Activated naive CD8-positive, alpha-beta T cell treated with anti-CD3 and anti-CD28 coated beads, Interleukin-2, amount 50 U/mL, for 24 hours (primary cell): ENCODE measurements at regions not wholly inside any gene's neighbourhood (a gene's known extent, or its start where the extent isn't known, plus 50 kb on each side); places are given as distances from the start of the nearest gene placed in this dataset.

ENCODE experiments used
- ATAC-seq: fragments of 150-1000 bp; cut with Tn5 transposase; one replicate; pipeline ENCODE4 v1.10.0; 2021
- DNase-seq: peaks from one replicate; pipeline ENCODE4 v3.0.0; 2021
- H3K27ac Mint-ChIP-seq: one replicate; pipeline ENCODE4 v1.8.0; 2021; ENCODE audit warnings: mild to moderate bottlenecking, mixed read lengths
- H3K27me3 Mint-ChIP-seq: one replicate; pipeline ENCODE4 v1.8.0; 2021; ENCODE audit warnings: mixed read lengths
- H3K36me3 Mint-ChIP-seq: one replicate; pipeline ENCODE4 v1.8.0; 2021; ENCODE audit warnings: low read depth, mixed read lengths
- H3K4me1 Mint-ChIP-seq: one replicate; pipeline ENCODE4 v1.8.0; 2021; ENCODE audit warnings: mixed read lengths
- H3K4me3 Mint-ChIP-seq: one replicate; pipeline ENCODE4 v1.8.0; 2021; ENCODE audit warnings: mild to moderate bottlenecking, moderate library complexity, mixed read lengths
- H3K9me3 Mint-ChIP-seq: one replicate; pipeline ENCODE4 v1.8.0; 2021; ENCODE audit warnings: mixed read lengths

- ATAC-seq (no peak), DNase-seq (no peak)
- Mint-ChIP-seq H3K27me3 (no peaks in the 10 kb centered on the region), H3K27ac (no peak overlapping the region), H3K36me3 (no peaks in the 10 kb centered on the region), H3K4me3 (no peak overlapping the region), H3K4me1 (no peaks in the 10 kb centered on the region), H3K9me3 (peaks cover 6% of the 10 kb centered on the region)
These were observed 1286.6 kb downstream of the FSTL5 start for GRCh38 chr4:160877087-160877790.

GRCh38 chr4:160880180-160880579 lies 1283.6 kb downstream of the FSTL5 start:
- ATAC-seq (no peak), DNase-seq (no peak)
- H3K4me1 Mint-ChIP-seq, result no peaks in the 10 kb centered on the region
- H3K9me3 Mint-ChIP-seq, result peaks cover 12% of the 10 kb centered on the region
- no peak overlapping the region for H3K27ac Mint-ChIP-seq
- no peaks in the 10 kb centered on the region for H3K27me3 Mint-ChIP-seq
- H3K36me3 Mint-ChIP-seq, result no peaks in the 10 kb centered on the region
- no peak overlapping the region for H3K4me3 Mint-ChIP-seq

- Mint-ChIP-seq H3K27me3 (no peaks in the 10 kb centered on the region), H3K9me3 (peaks cover 8% of the 10 kb centered on the region), H3K4me1 (no peaks in the 10 kb centered on the region), H3K27ac (no peak overlapping the region), H3K4me3 (no peak overlapping the region), H3K36me3 (no peaks in the 10 kb centered on the region)
- ATAC-seq (no peak), DNase-seq (no peak)
These were observed 1276.1 kb downstream of the FSTL5 start for GRCh38 chr4:160887668-160888067.

- no peaks in the 10 kb centered on the region for H3K27me3 Mint-ChIP-seq
- H3K9me3 Mint-ChIP-seq, result peaks cover 15% of the 10 kb centered on the region
- no peaks in the 10 kb centered on the region for H3K4me1 Mint-ChIP-seq
- DNase-seq, result no peak
- no peaks in the 10 kb centered on the region for H3K36me3 Mint-ChIP-seq
- no peak overlapping the region for H3K4me3 Mint-ChIP-seq
- no peak for ATAC-seq
- no peak overlapping the region for H3K27ac Mint-ChIP-seq
These were observed 1269.7 kb downstream of the FSTL5 start for GRCh38 chr4:160894128-160894527.

- H3K36me3 Mint-ChIP-seq, result no peaks in the 10 kb centered on the region
- H3K27me3 Mint-ChIP-seq, result no peaks in the 10 kb centered on the region
- H3K4me3 Mint-ChIP-seq, result no peak overlapping the region
- H3K27ac Mint-ChIP-seq, result no peak overlapping the region
- H3K9me3 Mint-ChIP-seq, result peaks cover 15% of the 10 kb centered on the region
- no peaks in the 10 kb centered on the region for H3K4me1 Mint-ChIP-seq
- DNase-seq (no peak), ATAC-seq (no peak)
These were observed 1269.0 kb downstream of the FSTL5 start for GRCh38 chr4:160894809-160895208.

- H3K9me3 Mint-ChIP-seq, result peaks cover 5% of the 10 kb centered on the region
- H3K27ac Mint-ChIP-seq, result no peak overlapping the region
- DNase-seq (no peak), ATAC-seq (no peak)
- H3K36me3 Mint-ChIP-seq, result no peaks in the 10 kb centered on the region
- H3K4me1 Mint-ChIP-seq, result no peaks in the 10 kb centered on the region
- H3K4me3 Mint-ChIP-seq, result no peak overlapping the region
- no peaks in the 10 kb centered on the region for H3K27me3 Mint-ChIP-seq
These were observed 1236.5 kb downstream of the FSTL5 start for GRCh38 chr4:160927311-160927710.

- Mint-ChIP-seq H3K27ac (no peak overlapping the region), H3K27me3 (no peaks in the 10 kb centered on the region), H3K9me3 (peaks cover 5% of the 10 kb centered on the region), H3K4me1 (no peaks in the 10 kb centered on the region), H3K4me3 (no peak overlapping the region), H3K36me3 (no peaks in the 10 kb centered on the region)
- ATAC-seq (no peak), DNase-seq (no peak)
These were observed 1235.3 kb downstream of the FSTL5 start for GRCh38 chr4:160928482-160928881.

GRCh38 chr4:160947653-160948052 lies 1216.1 kb downstream of the FSTL5 start:
- Mint-ChIP-seq H3K4me1 (no peaks in the 10 kb centered on the region), H3K27ac (no peak overlapping the region), H3K9me3 (peaks cover 19% of the 10 kb centered on the region), H3K4me3 (no peak overlapping the region), H3K36me3 (no peaks in the 10 kb centered on the region), H3K27me3 (no peaks in the 10 kb centered on the region)
- no peak for ATAC-seq
- no peak for DNase-seq

- H3K36me3 Mint-ChIP-seq, result no peaks in the 10 kb centered on the region
- ATAC-seq (no peak), DNase-seq (no peak)
- H3K9me3 Mint-ChIP-seq, result no peaks in the 10 kb centered on the region
- H3K4me3 Mint-ChIP-seq, result no peak overlapping the region
- no peaks in the 10 kb centered on the region for H3K4me1 Mint-ChIP-seq
- no peaks in the 10 kb centered on the region for H3K27me3 Mint-ChIP-seq
- H3K27ac Mint-ChIP-seq, result no peak overlapping the region
These were observed 1206.9 kb downstream of the FSTL5 start for GRCh38 chr4:160956875-160957274.

GRCh38 chr4:160969925-160970324 lies 1193.9 kb downstream of the FSTL5 start:
- no peak for DNase-seq
- Mint-ChIP-seq H3K4me3 (no peak overlapping the region), H3K27ac (no peak overlapping the region), H3K4me1 (no peaks in the 10 kb centered on the region), H3K9me3 (no peaks in the 10 kb centered on the region), H3K36me3 (no peaks in the 10 kb centered on the region), H3K27me3 (no peaks in the 10 kb centered on the region)
- no peak for ATAC-seq

- Mint-ChIP-seq H3K27ac (no peak overlapping the region), H3K36me3 (no peaks in the 10 kb centered on the region), H3K4me1 (no peaks in the 10 kb centered on the region), H3K9me3 (no peaks in the 10 kb centered on the region), H3K27me3 (no peaks in the 10 kb centered on the region), H3K4me3 (no peak overlapping the region)
- ATAC-seq (no peak), DNase-seq (no peak)
These were observed 1183.7 kb downstream of the FSTL5 start for GRCh38 chr4:160980091-160980490.

GRCh38 chr4:160981083-160981482 lies 1182.7 kb downstream of the FSTL5 start:
- Mint-ChIP-seq H3K4me1 (no peaks in the 10 kb centered on the region), H3K4me3 (no peak overlapping the region), H3K27ac (no peak overlapping the region), H3K36me3 (no peaks in the 10 kb centered on the region), H3K9me3 (no peaks in the 10 kb centered on the region), H3K27me3 (no peaks in the 10 kb centered on the region)
- DNase-seq (no peak), ATAC-seq (no peak)

- H3K36me3 Mint-ChIP-seq, result no peaks in the 10 kb centered on the region
- DNase-seq, result no peak
- H3K27me3 Mint-ChIP-seq, result no peaks in the 10 kb centered on the region
- no peak overlapping the region for H3K27ac Mint-ChIP-seq
- H3K4me3 Mint-ChIP-seq, result no peak overlapping the region
- no peaks in the 10 kb centered on the region for H3K4me1 Mint-ChIP-seq
- no peak for ATAC-seq
- no peaks in the 10 kb centered on the region for H3K9me3 Mint-ChIP-seq
These were observed 1180.8 kb downstream of the FSTL5 start for GRCh38 chr4:160983035-160983434.

- Mint-ChIP-seq H3K4me3 (no peak overlapping the region), H3K4me1 (no peaks in the 10 kb centered on the region), H3K27ac (no peak overlapping the region), H3K9me3 (peaks cover 6% of the 10 kb centered on the region), H3K36me3 (no peaks in the 10 kb centered on the region), H3K27me3 (no peaks in the 10 kb centered on the region)
- ATAC-seq (no peak), DNase-seq (no peak)
These were observed 1161.4 kb downstream of the FSTL5 start for GRCh38 chr4:161002386-161002785.

- Mint-ChIP-seq H3K27ac (no peak overlapping the region), H3K36me3 (no peaks in the 10 kb centered on the region), H3K27me3 (no peaks in the 10 kb centered on the region), H3K4me3 (no peak overlapping the region), H3K9me3 (peaks cover 6% of the 10 kb centered on the region), H3K4me1 (no peaks in the 10 kb centered on the region)
- no peak for DNase-seq
- ATAC-seq, result no peak
These were observed 1160.3 kb downstream of the FSTL5 start for GRCh38 chr4:161003418-161004057.
